ENCODE measurements at regions not wholly inside any gene's neighbourhood (a gene's known extent, or its start where the extent isn't known, plus 50 kb on each side); places are given as distances from the start of the nearest gene placed in this dataset.

DNA sequence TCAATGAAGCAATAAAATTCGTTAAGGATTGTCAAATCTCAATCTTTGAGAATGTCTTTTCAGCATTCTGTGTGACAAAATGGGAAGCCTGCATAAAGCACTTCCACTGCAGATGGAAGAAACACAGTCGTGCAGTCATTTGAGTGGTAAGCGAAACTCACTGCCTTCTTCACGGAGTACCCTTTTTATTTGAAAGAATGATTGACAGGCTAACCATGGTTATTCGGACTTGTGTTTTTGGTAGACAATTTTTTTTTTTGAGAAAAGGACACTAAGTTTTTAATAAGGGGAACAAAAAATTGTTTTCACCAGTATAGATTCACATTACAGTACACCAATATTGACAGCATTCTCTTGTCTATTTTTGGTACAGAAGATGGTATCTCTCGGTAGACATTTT, 86.9 kb upstream of the MSX1 start:
- no peaks in the 10 kb centered on the region for H3F3A ChIP-seq (ENCODE audit: control insufficient read depth, insufficient read depth)
- no peaks in the 10 kb centered on the region for H3K36me3 ChIP-seq (ENCODE audit: control insufficient read depth, low read length)
- H4K20me1 ChIP-seq (ENCODE audit: control insufficient read depth, insufficient read depth, low read depth, low read length), result no peaks in the 10 kb centered on the region
- no peaks in the 10 kb centered on the region for H3K9me2 ChIP-seq (replicated peaks; ENCODE audit: control insufficient read depth, low read length)
- H3K4me2 ChIP-seq (ENCODE audit: low read length), result no peak overlapping the region
- no peaks in the 10 kb centered on the region for H3K4me1 ChIP-seq (ENCODE audit: control insufficient read depth, low read length)
- TF ChIP-seq, protein P1, sequence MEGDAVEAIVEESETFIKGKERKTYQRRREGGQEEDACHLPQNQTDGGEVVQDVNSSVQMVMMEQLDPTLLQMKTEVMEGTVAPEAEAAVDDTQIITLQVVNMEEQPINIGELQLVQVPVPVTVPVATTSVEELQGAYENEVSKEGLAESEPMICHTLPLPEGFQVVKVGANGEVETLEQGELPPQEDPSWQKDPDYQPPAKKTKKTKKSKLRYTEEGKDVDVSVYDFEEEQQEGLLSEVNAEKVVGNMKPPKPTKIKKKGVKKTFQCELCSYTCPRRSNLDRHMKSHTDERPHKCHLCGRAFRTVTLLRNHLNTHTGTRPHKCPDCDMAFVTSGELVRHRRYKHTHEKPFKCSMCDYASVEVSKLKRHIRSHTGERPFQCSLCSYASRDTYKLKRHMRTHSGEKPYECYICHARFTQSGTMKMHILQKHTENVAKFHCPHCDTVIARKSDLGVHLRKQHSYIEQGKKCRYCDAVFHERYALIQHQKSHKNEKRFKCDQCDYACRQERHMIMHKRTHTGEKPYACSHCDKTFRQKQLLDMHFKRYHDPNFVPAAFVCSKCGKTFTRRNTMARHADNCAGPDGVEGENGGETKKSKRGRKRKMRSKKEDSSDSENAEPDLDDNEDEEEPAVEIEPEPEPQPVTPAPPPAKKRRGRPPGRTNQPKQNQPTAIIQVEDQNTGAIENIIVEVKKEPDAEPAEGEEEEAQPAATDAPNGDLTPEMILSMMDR (IDR thresholded peaks at IDR 0.05; ENCODE audit: low read depth, low read length, poor library complexity, severe bottlenecking), result no peak
- TF ChIP-seq EZH2phosphoT487 (IDR thresholded peaks at IDR 0.05; ENCODE audit: borderline replicate concordance, low read length), result no peak
- H3K27ac ChIP-seq (ENCODE audit: low read depth, low read length), result no peak overlapping the region
- no peaks in the 10 kb centered on the region for H3K27me3 ChIP-seq (ENCODE audit: control insufficient read depth, low read length)
- no peaks in the 10 kb centered on the region for H3K79me2 ChIP-seq (ENCODE audit: control insufficient read depth, low read length)
- no peak overlapping the region for H3K4me3 ChIP-seq (ENCODE audit: low read length)
- no peaks in the 10 kb centered on the region for H3K9me3 ChIP-seq (ENCODE audit: control insufficient read depth, insufficient read depth, low read length)

DNA sequence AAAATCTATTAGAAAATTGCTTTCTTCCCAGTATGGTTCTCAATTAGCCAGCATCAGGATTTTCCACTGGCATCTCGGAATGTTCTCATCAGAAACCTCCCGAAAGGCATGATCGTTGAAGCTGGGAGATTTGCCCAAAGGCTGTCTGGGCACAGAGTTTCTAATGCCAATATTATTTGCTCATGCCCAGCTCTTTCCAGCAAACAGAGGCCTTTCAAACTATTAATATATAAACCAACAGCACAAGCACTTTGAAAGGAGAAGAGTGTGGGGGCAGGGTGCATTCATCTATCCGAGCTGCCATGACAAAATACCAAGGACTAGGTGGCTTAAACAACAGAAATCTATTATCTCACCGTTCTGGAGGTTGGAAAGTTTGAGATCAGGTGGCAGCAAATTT, 88.3 kb upstream of the MSX1 start:
- no peaks in the 10 kb centered on the region for H3F3A ChIP-seq (ENCODE audit: control insufficient read depth, insufficient read depth)
- H3K9me3 ChIP-seq (ENCODE audit: control insufficient read depth, insufficient read depth, low read length), result no peaks in the 10 kb centered on the region
- H4K20me1 ChIP-seq (ENCODE audit: control insufficient read depth, insufficient read depth, low read depth, low read length), result no peaks in the 10 kb centered on the region
- no peaks in the 10 kb centered on the region for H3K4me1 ChIP-seq (ENCODE audit: control insufficient read depth, low read length)
- no peaks in the 10 kb centered on the region for H3K36me3 ChIP-seq (ENCODE audit: control insufficient read depth, low read length)
- no peaks in the 10 kb centered on the region for H3K79me2 ChIP-seq (ENCODE audit: control insufficient read depth, low read length)
- no peaks in the 10 kb centered on the region for H3K27me3 ChIP-seq (ENCODE audit: control insufficient read depth, low read length)
- H3K4me3 ChIP-seq (ENCODE audit: low read length), result no peak overlapping the region
- no peak overlapping the region for H3K4me2 ChIP-seq (ENCODE audit: low read length)
- H3K27ac ChIP-seq (ENCODE audit: low read depth, low read length), result no peak overlapping the region
- TF ChIP-seq EZH2phosphoT487 (IDR thresholded peaks at IDR 0.05; ENCODE audit: borderline replicate concordance, low read length), result no peak
- TF ChIP-seq, protein P1 (IDR thresholded peaks at IDR 0.05; ENCODE audit: low read depth, low read length, poor library complexity, severe bottlenecking), result no peak
- H3K9me2 ChIP-seq (replicated peaks; ENCODE audit: control insufficient read depth, low read length), result no peaks in the 10 kb centered on the region

DNA sequence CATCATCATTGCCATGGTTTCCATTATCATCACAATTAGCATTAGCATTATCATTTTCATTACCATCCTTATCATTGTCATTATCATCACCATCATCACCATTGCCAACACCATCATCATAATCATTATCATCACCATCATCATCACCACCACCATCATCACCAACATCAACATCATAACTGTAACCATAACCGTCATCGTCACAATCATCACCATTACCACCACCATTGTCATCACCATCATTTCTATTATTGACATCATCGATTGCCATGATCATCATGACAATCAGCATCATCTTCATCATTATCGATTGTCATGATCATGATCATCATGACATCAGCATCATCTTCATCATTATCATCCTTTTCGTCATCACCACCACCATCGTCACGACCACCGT, 88.9 kb upstream of the MSX1 start:
- Histone ChIP-seq H3K79me2 (ENCODE audit: control insufficient read depth, low read length) (no peaks in the 10 kb centered on the region), H3K9me2 (replicated peaks; ENCODE audit: control insufficient read depth, low read length) (no peaks in the 10 kb centered on the region), H3K9me3 (ENCODE audit: control insufficient read depth, insufficient read depth, low read length) (no peaks in the 10 kb centered on the region), H3K4me3 (ENCODE audit: low read length) (no peak overlapping the region), H3K4me1 (ENCODE audit: control insufficient read depth, low read length) (no peaks in the 10 kb centered on the region), H3F3A (ENCODE audit: control insufficient read depth, insufficient read depth) (no peaks in the 10 kb centered on the region), H3K36me3 (ENCODE audit: control insufficient read depth, low read length) (no peaks in the 10 kb centered on the region), H4K20me1 (ENCODE audit: control insufficient read depth, insufficient read depth, low read depth, low read length) (no peaks in the 10 kb centered on the region), H3K27ac (ENCODE audit: low read depth, low read length) (no peak overlapping the region), H3K4me2 (ENCODE audit: low read length) (no peak overlapping the region), H3K27me3 (ENCODE audit: control insufficient read depth, low read length) (no peaks in the 10 kb centered on the region)
- TF ChIP-seq, protein P1 (IDR thresholded peaks at IDR 0.05; ENCODE audit: low read depth, low read length, poor library complexity, severe bottlenecking), result no peak
- no peak for TF ChIP-seq EZH2phosphoT487 (IDR thresholded peaks at IDR 0.05; ENCODE audit: borderline replicate concordance, low read length)

DNA sequence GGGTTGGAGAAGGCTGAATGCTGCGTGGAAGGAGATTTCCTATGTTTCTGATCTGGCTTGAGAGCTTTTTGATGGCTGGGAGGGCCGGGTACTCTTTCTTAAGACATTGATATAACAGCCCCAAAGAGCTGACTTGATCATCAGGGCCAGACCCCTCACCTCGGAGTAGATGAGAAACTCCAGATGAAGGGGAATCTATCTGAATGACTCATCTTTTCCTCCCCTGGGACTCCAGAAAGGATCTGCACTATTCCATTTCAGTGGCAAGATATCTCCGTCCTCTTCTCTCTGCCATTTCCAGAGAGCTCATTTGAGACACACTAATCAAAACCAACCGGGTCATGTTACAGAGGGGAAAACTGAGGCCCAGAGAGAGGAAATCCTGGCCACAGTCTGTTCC, 92.9 kb upstream of the MSX1 start:
- no peaks in the 10 kb centered on the region for H3K27me3 ChIP-seq (ENCODE audit: control insufficient read depth, low read length)
- H4K20me1 ChIP-seq (ENCODE audit: control insufficient read depth, insufficient read depth, low read depth, low read length), result no peaks in the 10 kb centered on the region
- H3F3A ChIP-seq (ENCODE audit: control insufficient read depth, insufficient read depth), result no peaks in the 10 kb centered on the region
- no peaks in the 10 kb centered on the region for H3K4me1 ChIP-seq (ENCODE audit: control insufficient read depth, low read length)
- H3K36me3 ChIP-seq (ENCODE audit: control insufficient read depth, low read length), result no peaks in the 10 kb centered on the region
- no peak for TF ChIP-seq EZH2phosphoT487 (IDR thresholded peaks at IDR 0.05; ENCODE audit: borderline replicate concordance, low read length)
- TF ChIP-seq, protein P1 (IDR thresholded peaks at IDR 0.05; ENCODE audit: low read depth, low read length, poor library complexity, severe bottlenecking), result no peak
- H3K4me3 ChIP-seq (ENCODE audit: low read length), result no peak overlapping the region
- no peaks in the 10 kb centered on the region for H3K9me3 ChIP-seq (ENCODE audit: control insufficient read depth, insufficient read depth, low read length)
- no peak overlapping the region for H3K4me2 ChIP-seq (ENCODE audit: low read length)
- no peak overlapping the region for H3K27ac ChIP-seq (ENCODE audit: low read depth, low read length)
- H3K79me2 ChIP-seq (ENCODE audit: control insufficient read depth, low read length), result no peaks in the 10 kb centered on the region
- no peaks in the 10 kb centered on the region for H3K9me2 ChIP-seq (replicated peaks; ENCODE audit: control insufficient read depth, low read length)
